GM12865 (cell line): ENCODE measurements at regions not wholly inside any gene's neighbourhood (a gene's known extent, or its start where the extent isn't known, plus 50 kb on each side); places are given as distances from the start of the nearest gene placed in this dataset.

Source experiments
- DNase-seq: peaks from one replicate; pipeline ENCODE4 v3.0.0; 2010; ENCODE audit warnings: low read depth
- H3K4me3 ChIP-seq: 2 replicates; pipeline ENCODE4 v1.5.1; 2011; ENCODE audit warnings: mild to moderate bottlenecking, low read depth, low read length, control low read depth
- TF ChIP-seq, protein P1 (sequence below): IDR thresholded peaks from 2 replicates; pipeline ENCODE4 v1.5.1; 2011; ENCODE audit warnings: low read length, control low read depth, low read depth, inconsistent platforms; ENCODE audit not compliant: insufficient read depth; ENCODE audit errors: missing control alignments

DNA sequence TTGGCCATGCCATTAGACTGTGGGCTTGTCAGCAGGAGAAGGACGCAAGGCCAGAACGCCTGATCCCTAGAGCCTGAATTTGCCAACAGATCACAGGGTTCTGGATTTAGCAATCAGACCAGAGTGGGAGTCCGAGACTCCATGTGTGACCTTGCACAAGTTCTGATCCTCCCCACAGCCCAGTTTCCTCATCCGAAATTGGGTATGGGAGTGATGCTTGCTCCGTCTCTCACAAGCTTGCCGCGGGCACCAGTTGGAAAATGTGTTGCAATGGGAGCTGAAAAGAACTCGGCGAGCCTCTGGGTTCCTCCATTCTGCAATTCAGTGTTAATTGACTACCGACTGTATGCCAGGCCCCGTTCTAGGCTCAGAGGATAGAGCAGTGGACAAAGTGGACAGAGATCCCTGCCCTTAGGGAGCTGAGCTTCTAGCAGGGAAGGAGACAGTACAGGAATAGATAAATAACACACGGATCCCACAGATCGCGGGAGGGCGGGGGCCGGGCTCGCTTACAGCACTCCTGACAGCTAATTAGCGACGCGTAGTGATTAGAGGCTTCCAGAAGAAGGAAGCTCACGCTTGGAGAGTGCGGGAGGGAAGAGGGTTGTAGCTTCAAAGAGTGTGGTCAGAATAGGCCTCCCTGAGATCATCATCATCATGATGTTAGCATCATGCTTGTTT, 150.4 kb upstream of the CIBAR2 start:
- no peak overlapping the region for H3K4me3 ChIP-seq
- no peak for DNase-seq
- TF ChIP-seq, protein P1, sequence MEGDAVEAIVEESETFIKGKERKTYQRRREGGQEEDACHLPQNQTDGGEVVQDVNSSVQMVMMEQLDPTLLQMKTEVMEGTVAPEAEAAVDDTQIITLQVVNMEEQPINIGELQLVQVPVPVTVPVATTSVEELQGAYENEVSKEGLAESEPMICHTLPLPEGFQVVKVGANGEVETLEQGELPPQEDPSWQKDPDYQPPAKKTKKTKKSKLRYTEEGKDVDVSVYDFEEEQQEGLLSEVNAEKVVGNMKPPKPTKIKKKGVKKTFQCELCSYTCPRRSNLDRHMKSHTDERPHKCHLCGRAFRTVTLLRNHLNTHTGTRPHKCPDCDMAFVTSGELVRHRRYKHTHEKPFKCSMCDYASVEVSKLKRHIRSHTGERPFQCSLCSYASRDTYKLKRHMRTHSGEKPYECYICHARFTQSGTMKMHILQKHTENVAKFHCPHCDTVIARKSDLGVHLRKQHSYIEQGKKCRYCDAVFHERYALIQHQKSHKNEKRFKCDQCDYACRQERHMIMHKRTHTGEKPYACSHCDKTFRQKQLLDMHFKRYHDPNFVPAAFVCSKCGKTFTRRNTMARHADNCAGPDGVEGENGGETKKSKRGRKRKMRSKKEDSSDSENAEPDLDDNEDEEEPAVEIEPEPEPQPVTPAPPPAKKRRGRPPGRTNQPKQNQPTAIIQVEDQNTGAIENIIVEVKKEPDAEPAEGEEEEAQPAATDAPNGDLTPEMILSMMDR, result no peak

DNA sequence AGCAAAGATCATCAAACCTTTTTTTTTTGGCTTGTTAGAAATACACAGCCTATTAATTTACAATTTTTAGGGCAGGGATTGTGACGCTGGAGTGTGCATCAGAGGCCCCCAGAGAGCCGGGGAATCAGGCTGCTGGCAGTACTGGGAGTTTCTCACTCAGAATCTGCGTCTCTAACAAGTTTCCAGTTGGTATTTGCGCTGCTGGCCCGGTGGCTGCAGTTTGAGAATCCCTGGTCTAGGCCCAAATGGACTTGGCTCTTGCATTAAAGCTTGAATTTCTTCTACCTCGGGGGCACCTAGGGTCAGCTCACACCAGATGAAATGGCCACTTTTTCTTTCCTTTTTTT, 150.9 kb upstream of the CIBAR2 start:
- H3K4me3 ChIP-seq, result no peak overlapping the region
- TF ChIP-seq, protein P1, result no peak
- no peak for DNase-seq

DNA sequence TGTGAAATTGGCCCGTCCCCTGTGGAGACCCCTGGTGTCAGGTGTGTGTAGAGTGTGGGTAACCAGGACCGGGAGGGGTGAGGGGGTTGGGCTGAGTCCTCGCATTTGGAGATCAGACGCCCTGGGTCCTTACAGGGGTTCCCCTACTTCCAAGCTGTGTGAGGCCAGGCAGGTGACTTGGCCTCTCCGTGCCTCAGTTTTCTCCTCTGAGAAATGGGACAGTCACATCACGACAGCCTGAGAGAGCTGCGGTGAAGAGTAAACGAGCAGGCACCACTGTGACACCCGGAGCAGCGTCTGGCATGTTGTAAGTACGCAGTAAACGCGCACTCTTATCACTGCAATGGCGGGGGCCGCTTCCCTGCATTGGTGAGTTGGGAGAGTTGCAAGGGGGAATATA, 152.5 kb upstream of the CIBAR2 start:
- TF ChIP-seq, protein P1, result no peak

DNA sequence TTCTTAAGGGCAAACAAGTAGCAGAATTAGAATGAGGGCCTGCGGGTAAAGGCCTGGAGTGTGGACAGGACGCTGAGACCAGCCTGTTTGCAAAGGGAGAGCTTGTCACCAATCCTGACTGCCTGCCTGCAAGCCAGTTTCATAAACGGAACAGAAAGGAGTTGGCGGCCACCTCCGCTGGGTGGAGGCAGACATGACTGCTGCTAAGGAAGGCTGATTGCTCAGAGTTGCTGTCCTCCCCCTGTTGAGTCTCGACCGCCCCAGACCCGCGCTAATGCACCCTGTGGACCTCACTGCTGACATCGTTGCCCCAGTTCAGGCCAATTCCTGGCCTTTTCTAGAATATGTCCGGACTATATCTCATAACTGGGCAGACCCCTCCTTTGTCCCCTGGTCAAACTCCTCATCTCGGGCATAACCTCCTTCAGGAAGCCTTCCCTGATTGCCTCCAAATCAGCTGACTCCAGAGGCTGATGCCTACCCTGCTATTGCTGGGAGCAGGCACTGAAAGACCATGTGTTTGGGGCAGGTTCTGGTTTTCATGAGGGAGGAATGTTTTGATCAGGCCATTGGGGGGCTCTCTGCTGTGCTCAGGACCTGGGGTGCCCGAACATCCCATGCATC, 153.0 kb upstream of the CIBAR2 start:
- TF ChIP-seq, protein P1, result no peak
- DNase-seq, result no peak

More for the DNA sequence above, 152.5 kb upstream of the CIBAR2 start:
- no peak overlapping the region for H3K4me3 ChIP-seq
- no peak for DNase-seq

DNA sequence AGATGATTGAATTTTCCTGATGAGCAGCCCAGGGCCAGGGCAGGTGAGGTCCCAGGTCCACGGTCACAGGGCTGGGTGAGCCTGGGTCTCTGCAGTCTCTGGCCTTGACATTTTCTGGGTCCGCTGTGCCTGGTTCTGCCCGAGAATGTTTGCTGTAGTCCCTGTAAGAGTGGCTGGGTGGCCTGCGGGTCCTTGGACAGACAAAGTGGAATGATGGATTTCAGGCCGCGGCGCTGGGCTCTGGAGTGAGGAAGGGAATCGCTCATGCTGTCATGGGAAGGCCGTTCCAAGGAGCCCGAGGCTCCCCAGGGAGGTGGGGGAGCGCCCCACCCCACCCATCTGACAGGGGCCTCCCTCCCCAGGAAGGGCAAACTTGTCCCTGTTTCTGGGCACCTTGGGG, 153.5 kb upstream of the CIBAR2 start:
- no peak overlapping the region for H3K4me3 ChIP-seq
- no peak for DNase-seq
- TF ChIP-seq, protein P1, result no peak

More for the DNA sequence above, 153.0 kb upstream of the CIBAR2 start:
- no peak overlapping the region for H3K4me3 ChIP-seq

DNA sequence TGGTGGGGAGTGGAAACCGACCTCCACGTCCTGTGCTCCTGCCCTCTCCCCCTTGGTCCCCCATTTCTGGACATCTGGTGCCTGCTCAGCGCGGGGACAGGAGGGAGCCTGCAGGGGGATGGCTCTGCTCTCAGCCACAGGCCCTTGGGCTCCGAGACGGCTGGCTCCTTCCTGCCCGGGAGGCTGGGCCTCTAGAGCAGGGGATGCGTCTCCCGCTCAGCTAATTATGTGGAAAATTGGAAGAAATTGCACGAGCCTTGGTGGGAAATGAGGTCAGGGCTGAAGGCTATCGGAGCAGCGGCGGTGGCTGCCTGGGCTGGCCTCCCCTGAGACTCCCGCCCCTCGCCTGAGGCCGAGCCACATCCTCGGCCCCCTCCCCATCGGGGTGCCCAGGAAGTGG, 154.6 kb upstream of the CIBAR2 start:
- TF ChIP-seq, protein P1, result no peak
- DNase-seq, result no peak
- H3K4me3 ChIP-seq, result no peak overlapping the region
